H9 (cell line): ENCODE measurements at regions not wholly inside any gene's neighbourhood (a gene's known extent, or its start where the extent isn't known, plus 50 kb on each side); places are given as distances from the start of the nearest gene placed in this dataset.

Source experiments
- DNase-seq: peaks from one replicate; pipeline ENCODE4 v3.0.0-alpha.2; 2017
- H2AFZ ChIP-seq: one replicate; pipeline ENCODE4 v1.6.1; 2013; ENCODE audit warnings: mild to moderate bottlenecking, low read length, control low read depth, moderate library complexity
- H2AK5ac ChIP-seq: 2 replicates; pipeline ENCODE4 v1.6.1; 2013; ENCODE audit warnings: low read length, control low read depth, mixed read lengths; ENCODE audit not compliant: insufficient read length
- H2BK120ac ChIP-seq: one replicate; pipeline ENCODE4 v1.6.1; 2013; ENCODE audit warnings: low read depth, mild to moderate bottlenecking, low read length, control low read depth, inconsistent platforms; ENCODE audit not compliant: poor library complexity, severe bottlenecking
- H2BK12ac ChIP-seq: 2 replicates; pipeline ENCODE4 v1.6.1; 2013; ENCODE audit warnings: low read length, control low read depth, mixed read lengths, low read depth; ENCODE audit not compliant: insufficient read length
- H2BK15ac ChIP-seq: 2 replicates; pipeline ENCODE4 v1.6.1; 2013; ENCODE audit warnings: low read depth, low read length, control low read depth
- H2BK20ac ChIP-seq: one replicate; pipeline ENCODE4 v1.6.1; 2013; ENCODE audit warnings: low read depth, mild to moderate bottlenecking, low read length, control low read depth, inconsistent platforms; ENCODE audit not compliant: poor library complexity, severe bottlenecking
- H2BK5ac ChIP-seq: 2 replicates; pipeline ENCODE4 v1.6.1; 2013; ENCODE audit warnings: low read length, control low read depth, mixed read lengths; ENCODE audit not compliant: insufficient read length
- H3K14ac ChIP-seq: 2 replicates; pipeline ENCODE4 v1.6.1; 2013; ENCODE audit warnings: low read length, control low read depth; ENCODE audit not compliant: insufficient read depth
- H3K18ac ChIP-seq: 2 replicates; pipeline ENCODE4 v1.6.1; 2013; ENCODE audit warnings: low read depth, mild to moderate bottlenecking, mixed read lengths, low read length, control low read depth; ENCODE audit not compliant: insufficient read length
- H3K23ac ChIP-seq: 2 replicates; pipeline ENCODE4 v1.6.1; 2013; ENCODE audit warnings: low read length, control low read depth, mixed read lengths, low read depth; ENCODE audit not compliant: insufficient read length
- H3K23me2 ChIP-seq: 2 replicates; pipeline ENCODE4 v1.6.1; 2013; ENCODE audit warnings: low read depth, mild to moderate bottlenecking, mixed read lengths, low read length, control low read depth; ENCODE audit not compliant: insufficient read length, poor library complexity, severe bottlenecking
- H3K27ac ChIP-seq: 2 replicates; pipeline ENCODE4 v1.5.1; 2013; ENCODE audit warnings: low read length, control low read depth, mixed read lengths, low read depth; ENCODE audit not compliant: insufficient read length
- H3K27me3 ChIP-seq: 2 replicates; pipeline ENCODE4 v1.6.1; 2013; ENCODE audit warnings: low read length, control low read depth, inconsistent platforms; ENCODE audit not compliant: insufficient read depth
- H3K4ac ChIP-seq: 2 replicates; pipeline ENCODE4 v1.6.1; 2013; ENCODE audit warnings: low read depth, mild to moderate bottlenecking, control low read depth, inconsistent platforms, low read length, moderate library complexity
- H3K4me1 ChIP-seq: 2 replicates; pipeline ENCODE4 v1.6.1; 2013; ENCODE audit warnings: low read length, control low read depth, inconsistent platforms; ENCODE audit not compliant: insufficient read depth
- H3K4me2 ChIP-seq: 2 replicates; pipeline ENCODE4 v1.6.1; 2013; ENCODE audit warnings: low read length, control low read depth, mixed read lengths; ENCODE audit not compliant: insufficient read length, insufficient read depth
- H3K56ac ChIP-seq: 2 replicates; pipeline ENCODE4 v1.6.1; 2013; ENCODE audit warnings: low read depth, mild to moderate bottlenecking, mixed read lengths, low read length, control low read depth; ENCODE audit not compliant: insufficient read length
- H3K79me1 ChIP-seq: 2 replicates; pipeline ENCODE4 v1.6.1; 2013; ENCODE audit warnings: low read depth, mild to moderate bottlenecking, moderate library complexity, low read length, control low read depth, inconsistent platforms; ENCODE audit not compliant: insufficient read depth, poor library complexity, severe bottlenecking
- H3K79me2 ChIP-seq: 2 replicates; pipeline ENCODE4 v1.6.1; 2013; ENCODE audit warnings: low read length, control low read depth, inconsistent platforms; ENCODE audit not compliant: insufficient read depth
- H3K9ac ChIP-seq: 2 replicates; pipeline ENCODE4 v1.6.1; 2013; ENCODE audit warnings: low read length, control low read depth, mixed read lengths; ENCODE audit not compliant: insufficient read length; ENCODE audit errors: extremely low read depth
- H3K9me3 ChIP-seq: one replicate; pipeline ENCODE4 v1.6.1; 2013; ENCODE audit warnings: low read depth, low read length, inconsistent platforms; ENCODE audit not compliant: control insufficient read depth
- H3T11ph ChIP-seq: one replicate; pipeline ENCODE4 v1.6.1; 2013; ENCODE audit warnings: mild to moderate bottlenecking, low read length, control low read depth, inconsistent platforms
- H4K20me1 ChIP-seq: one replicate; pipeline ENCODE4 v1.6.1; 2013; ENCODE audit not compliant: control insufficient read depth, insufficient read length, insufficient read depth
- H4K5ac ChIP-seq: 2 replicates; pipeline ENCODE4 v1.6.1; 2013; ENCODE audit warnings: low read depth, mild to moderate bottlenecking, mixed read lengths, low read length, control low read depth; ENCODE audit not compliant: insufficient read length
- H4K8ac ChIP-seq: replicated peaks from 2 replicates; pipeline ENCODE4 v1.6.1; 2013; ENCODE audit warnings: low read length, control low read depth, mixed read lengths, low read depth; ENCODE audit not compliant: insufficient read length
- H4K91ac ChIP-seq: 2 replicates; pipeline ENCODE4 v1.6.1; 2013; ENCODE audit warnings: low read depth, mild to moderate bottlenecking, moderate library complexity, mixed read lengths, low read length, control low read depth; ENCODE audit not compliant: insufficient read length
- H3K27ac Mint-ChIP-seq, 3 experiments: 2 replicates in 2 of 3; 3 replicates in 1 of 3; pipeline ENCODE4 v1.8.0; 2020 to 2021; ENCODE audit warnings: mixed read lengths in 3 of 3, mild to moderate bottlenecking in 1 of 3, moderate library complexity in 1 of 3
- H3K27me3 Mint-ChIP-seq: 2 replicates; pipeline ENCODE4 v1.8.0; 2021; ENCODE audit warnings: low read depth, mild to moderate bottlenecking, moderate library complexity, mixed read lengths
- H3K36me3 Mint-ChIP-seq, 3 experiments: 2 replicates in 2 of 3; 3 replicates in 1 of 3; pipeline ENCODE4 v1.8.0; 2020 to 2021; ENCODE audit warnings: low read depth in 3 of 3, mixed read lengths in 3 of 3; ENCODE audit not compliant: insufficient read depth in 1 of 3
- H3K4me1 Mint-ChIP-seq, 2 experiments: 2 replicates each; pipeline ENCODE4 v1.8.0; 2020; ENCODE audit warnings: mixed read lengths in 2 of 2
- H3K4me3 Mint-ChIP-seq, 2 experiments: 2 replicates in 1 of 2; 3 replicates in 1 of 2; pipeline ENCODE4 v1.8.0; 2020 to 2021; ENCODE audit warnings: mild to moderate bottlenecking in 2 of 2, mixed read lengths in 2 of 2, moderate library complexity in 1 of 2
- H3K9me3 Mint-ChIP-seq, 2 experiments: 2 replicates in 1 of 2; 3 replicates in 1 of 2; pipeline ENCODE4 v1.8.0; 2020; ENCODE audit warnings: mild to moderate bottlenecking in 2 of 2, mixed read lengths in 2 of 2, moderate library complexity in 1 of 2
- TF ChIP-seq, protein P1 (sequence below): fragments of 200-600 bp; sonication (generic); conservative IDR thresholded peaks from 3 replicates; pipeline ENCODE4 v1.8.0; 2021; ENCODE audit warnings: antibody characterized with exemption, mild to moderate bottlenecking

DNA sequence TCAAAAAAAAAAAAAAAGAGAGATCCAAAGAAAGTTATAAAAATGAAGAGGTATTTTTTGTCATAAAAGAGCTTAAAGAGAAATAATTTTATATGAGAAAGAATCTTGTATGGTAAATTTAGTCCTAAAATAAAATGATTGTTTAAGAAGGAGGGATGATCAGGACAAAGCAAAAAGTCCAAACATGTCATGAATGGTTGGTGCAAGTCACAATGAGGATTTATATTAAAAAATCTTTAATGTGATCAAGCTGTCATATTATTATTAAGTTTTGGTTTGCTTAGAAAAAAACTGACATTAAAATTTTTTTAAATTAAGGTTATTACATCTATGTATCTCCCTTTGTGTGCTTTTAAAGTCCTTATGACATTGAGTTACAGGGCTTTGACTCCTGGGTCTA is 220.4 kb downstream of the TMEM26 start:
- H3K4me3 Mint-ChIP-seq: no peak overlapping the region
- Histone ChIP-seq H3K9ac (no peak overlapping the region), H4K5ac (no peak overlapping the region), H3K27ac (no peak overlapping the region), H3K23me2 (no peaks in the 10 kb centered on the region), H3K9me3 (no peaks in the 10 kb centered on the region), H2BK15ac (no peak overlapping the region), H3K79me1 (no peaks in the 10 kb centered on the region), H3K56ac (no peak overlapping the region), H2AK5ac (no peak overlapping the region), H2BK5ac (no peak overlapping the region), H3K14ac (no peak overlapping the region), H4K91ac (no peak overlapping the region), H3K4ac (no peak overlapping the region), H2AFZ (no peak overlapping the region), H4K20me1 (no peaks in the 10 kb centered on the region), H3K4me2 (no peak overlapping the region), H3K18ac (no peak overlapping the region), H2BK120ac (no peak overlapping the region), H3T11ph (no peak overlapping the region), H2BK20ac (no peak overlapping the region), H3K23ac (no peak overlapping the region), H2BK12ac (no peak overlapping the region), H4K8ac (no peak overlapping the region), H3K79me2 (no peaks in the 10 kb centered on the region), H3K4me1 (no peaks in the 10 kb centered on the region), H3K27me3 (no peaks in the 10 kb centered on the region)
- peaks cover 37 to 41% of the 10 kb centered on the region in 2 experiments; a peak in 4 of 5 replicates for H3K9me3 Mint-ChIP-seq
- no peaks in the 10 kb centered on the region for H3K4me1 Mint-ChIP-seq
- DNase-seq: no peak
- peaks cover 4 to 17% (median 6%) of the 10 kb centered on the region in 3 experiments; a peak in 5 of 7 replicates for H3K36me3 Mint-ChIP-seq
- no peak overlapping the region for H3K27ac Mint-ChIP-seq
- H3K27me3 Mint-ChIP-seq: no peaks in the 10 kb centered on the region; the same call in 1 of the 2 replicates
- TF ChIP-seq, protein P1, sequence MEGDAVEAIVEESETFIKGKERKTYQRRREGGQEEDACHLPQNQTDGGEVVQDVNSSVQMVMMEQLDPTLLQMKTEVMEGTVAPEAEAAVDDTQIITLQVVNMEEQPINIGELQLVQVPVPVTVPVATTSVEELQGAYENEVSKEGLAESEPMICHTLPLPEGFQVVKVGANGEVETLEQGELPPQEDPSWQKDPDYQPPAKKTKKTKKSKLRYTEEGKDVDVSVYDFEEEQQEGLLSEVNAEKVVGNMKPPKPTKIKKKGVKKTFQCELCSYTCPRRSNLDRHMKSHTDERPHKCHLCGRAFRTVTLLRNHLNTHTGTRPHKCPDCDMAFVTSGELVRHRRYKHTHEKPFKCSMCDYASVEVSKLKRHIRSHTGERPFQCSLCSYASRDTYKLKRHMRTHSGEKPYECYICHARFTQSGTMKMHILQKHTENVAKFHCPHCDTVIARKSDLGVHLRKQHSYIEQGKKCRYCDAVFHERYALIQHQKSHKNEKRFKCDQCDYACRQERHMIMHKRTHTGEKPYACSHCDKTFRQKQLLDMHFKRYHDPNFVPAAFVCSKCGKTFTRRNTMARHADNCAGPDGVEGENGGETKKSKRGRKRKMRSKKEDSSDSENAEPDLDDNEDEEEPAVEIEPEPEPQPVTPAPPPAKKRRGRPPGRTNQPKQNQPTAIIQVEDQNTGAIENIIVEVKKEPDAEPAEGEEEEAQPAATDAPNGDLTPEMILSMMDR: no peak
